ENCODE measurements at regions not wholly inside any gene's neighbourhood (a gene's known extent, or its start where the extent isn't known, plus 50 kb on each side); places are given as distances from the start of the nearest gene placed in this dataset.

DNA sequence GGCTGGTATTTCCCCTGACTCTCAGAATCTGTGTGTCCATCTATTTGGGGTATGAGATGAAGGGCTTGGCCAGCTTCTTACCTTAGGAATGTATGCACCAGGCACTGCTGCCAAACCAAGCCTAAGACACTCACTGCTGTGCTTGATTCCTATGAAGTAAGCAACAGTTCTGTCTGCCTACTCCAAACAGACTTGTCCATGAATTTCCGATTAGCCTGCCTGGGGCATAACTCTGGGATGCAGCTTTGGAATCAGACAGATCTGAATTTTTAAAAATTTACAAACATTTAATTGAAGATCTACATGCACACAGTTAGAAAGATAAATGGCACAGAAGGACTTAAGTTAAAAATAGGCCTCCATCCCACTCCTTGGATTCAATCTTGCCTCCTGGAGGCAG, 59.5 kb upstream of the JDP2 start:
- TF ChIP-seq CTCF (IDR thresholded peaks at IDR 0.05), result no peak
- no peak for TF ChIP-seq POLR2A (IDR thresholded peaks at IDR 0.05)

All from testis (tissue), 2 donors.